RWPE1 (cell line): ENCODE measurements at regions not wholly inside any gene's neighbourhood (a gene's known extent, or its start where the extent isn't known, plus 50 kb on each side); places are given as distances from the start of the nearest gene placed in this dataset.
"Not testable (repeated sequence)": the region's sequence is repeated elsewhere in the genome, so short reads cannot be mapped to it uniquely, and the experiment has no call there.

Source experiments
- CTCF ChIA-PET: fragments of 350-600 bp; sonication (Branson Sonifier 250); formaldehyde crosslinking; extraction: SDS; loops from one replicate; lab custom pipeline; 2021; lab: Yijun Ruan, JAX
- POLR2A ChIA-PET: fragments of 400-600 bp; formaldehyde crosslinking; extraction: SDS; loops from one replicate; lab custom pipeline; 2020; ENCODE audit warnings: antibody characterized with exemption; ENCODE audit not compliant: low non-redundant PET; lab: Yijun Ruan, JAX
- DNase-seq: peaks from one replicate; pipeline ENCODE4 v3.0.0; 2012; ENCODE audit warnings: low spot score
- H3K27ac ChIP-seq: fragments of 450-650 bp; 2 replicates; pipeline ENCODE4 v1.5.1; 2017
- TF ChIP-seq, protein P1 (sequence below): fragments of 450-650 bp; conservative IDR thresholded peaks from 2 replicates; pipeline ENCODE4 v1.5.1; 2017; ENCODE audit warnings: low read depth, mild to moderate bottlenecking

GRCh38 chr1:90356991-90357390, 360.1 kb downstream of the BARHL2 start:
- CTCF ChIA-PET: interaction anchor here (0.7 kb wide), 1 partner anchor 61 kb away, joined by 4 read pairs; no protein-coding TSS in a partner anchor
- POLR2A ChIA-PET: no interaction called here

GRCh38 chr1:90356101-90356500, 361.0 kb downstream of the BARHL2 start:
- no peak for DNase-seq
- TF ChIP-seq, protein P1, sequence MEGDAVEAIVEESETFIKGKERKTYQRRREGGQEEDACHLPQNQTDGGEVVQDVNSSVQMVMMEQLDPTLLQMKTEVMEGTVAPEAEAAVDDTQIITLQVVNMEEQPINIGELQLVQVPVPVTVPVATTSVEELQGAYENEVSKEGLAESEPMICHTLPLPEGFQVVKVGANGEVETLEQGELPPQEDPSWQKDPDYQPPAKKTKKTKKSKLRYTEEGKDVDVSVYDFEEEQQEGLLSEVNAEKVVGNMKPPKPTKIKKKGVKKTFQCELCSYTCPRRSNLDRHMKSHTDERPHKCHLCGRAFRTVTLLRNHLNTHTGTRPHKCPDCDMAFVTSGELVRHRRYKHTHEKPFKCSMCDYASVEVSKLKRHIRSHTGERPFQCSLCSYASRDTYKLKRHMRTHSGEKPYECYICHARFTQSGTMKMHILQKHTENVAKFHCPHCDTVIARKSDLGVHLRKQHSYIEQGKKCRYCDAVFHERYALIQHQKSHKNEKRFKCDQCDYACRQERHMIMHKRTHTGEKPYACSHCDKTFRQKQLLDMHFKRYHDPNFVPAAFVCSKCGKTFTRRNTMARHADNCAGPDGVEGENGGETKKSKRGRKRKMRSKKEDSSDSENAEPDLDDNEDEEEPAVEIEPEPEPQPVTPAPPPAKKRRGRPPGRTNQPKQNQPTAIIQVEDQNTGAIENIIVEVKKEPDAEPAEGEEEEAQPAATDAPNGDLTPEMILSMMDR: no peak
- POLR2A ChIA-PET: no interaction called here

More at GRCh38 chr1:90356991-90357390, 360.1 kb downstream of the BARHL2 start:
- no peak overlapping the region for H3K27ac ChIP-seq
- no peak for DNase-seq
- TF ChIP-seq, protein P1: no peak

DNA sequence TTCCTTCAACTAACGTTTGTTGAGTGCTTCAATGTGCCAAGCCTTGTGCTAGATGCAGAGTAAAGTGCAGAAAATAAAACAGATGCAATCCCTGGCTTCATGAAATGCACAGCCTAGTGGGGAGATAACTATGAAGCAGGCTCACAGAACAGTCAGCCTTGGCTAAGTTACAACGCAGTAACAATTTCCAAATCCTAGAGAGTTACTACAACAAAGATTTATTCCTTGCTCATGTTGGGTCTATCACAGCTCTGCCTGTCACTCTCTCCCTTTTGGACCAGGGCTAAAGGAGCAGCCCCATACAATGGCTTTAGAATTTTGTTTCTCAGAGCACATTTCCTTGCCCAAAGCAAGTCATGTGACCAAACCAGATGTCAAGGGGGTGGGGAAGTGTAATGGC, 359.8 kb downstream of the ZNF326 start:
- ChIA-PET POLR2A (no interaction called here), CTCF (no interaction called here)
- H3K27ac ChIP-seq: no peak overlapping the region
- TF ChIP-seq, protein P1: no peak
- DNase-seq: no peak

More at GRCh38 chr1:90356101-90356500, 361.0 kb downstream of the BARHL2 start:
- no peak overlapping the region for H3K27ac ChIP-seq
- CTCF ChIA-PET: no interaction called here

- TF ChIP-seq, protein P1: no peak
- no peak overlapping the region for H3K27ac ChIP-seq
- CTCF ChIA-PET: no interaction called here
- POLR2A ChIA-PET: no interaction called here
- no peak for DNase-seq
These were observed 356.1 kb downstream of the ZNF326 start for GRCh38 chr1:90351019-90351418.

DNA sequence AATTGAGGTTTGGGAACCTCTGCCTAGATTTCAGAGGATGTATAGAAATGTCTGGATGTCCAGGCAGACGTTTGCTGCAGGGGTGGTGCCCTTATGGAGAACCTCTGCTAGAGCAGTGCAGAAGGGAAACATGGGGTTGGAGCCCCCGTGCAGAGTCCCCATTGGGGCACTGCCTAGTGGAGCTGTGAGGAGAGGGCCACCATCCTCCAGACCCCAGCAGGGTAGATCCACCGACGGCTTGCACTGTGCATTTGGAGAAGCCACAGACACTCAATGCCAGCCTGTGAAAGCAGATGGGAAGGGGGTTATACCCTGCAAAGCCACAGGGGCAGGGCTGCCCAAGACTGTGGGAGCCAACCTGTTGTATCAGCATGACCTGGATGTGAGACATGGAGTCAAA, 354.6 kb downstream of the ZNF326 start:
- POLR2A ChIA-PET: no interaction called here
- no peak overlapping the region for H3K27ac ChIP-seq
- DNase-seq: no peak
- TF ChIP-seq, protein P1: no peak
- CTCF ChIA-PET: no interaction called here

DNA sequence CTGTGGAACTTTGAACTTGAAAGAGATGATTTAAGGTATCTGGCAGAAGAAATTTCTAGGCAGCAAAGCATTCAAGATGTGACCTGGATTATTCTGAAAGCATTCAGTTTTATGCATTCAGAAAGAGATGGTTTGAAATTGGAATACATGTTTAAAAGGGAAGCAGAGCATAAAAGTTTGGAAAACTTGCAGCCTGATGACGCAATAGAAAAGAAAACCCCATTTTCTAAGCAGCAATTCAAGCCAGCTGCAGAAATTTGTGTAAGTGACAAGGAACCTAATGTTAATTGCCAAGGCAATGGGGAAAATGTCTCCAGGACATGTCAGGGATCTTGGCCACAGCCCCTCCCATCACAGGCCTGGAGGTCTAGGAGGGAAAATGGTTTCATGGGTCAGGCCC, 354.0 kb downstream of the ZNF326 start:
- H3K27ac ChIP-seq: no peak overlapping the region
- CTCF ChIA-PET: interaction anchor here (0.6 kb wide), 1 partner anchor 71 kb away, joined by 4 read pairs; no protein-coding TSS in a partner anchor
- no peak for DNase-seq
- POLR2A ChIA-PET: no interaction called here
- TF ChIP-seq, protein P1: no peak

- CTCF ChIA-PET: interaction anchor here (0.6 kb wide), 1 partner anchor 72 kb away, joined by 4 read pairs; no protein-coding TSS in a partner anchor
- POLR2A ChIA-PET: not testable (repeated sequence)
These were observed 353.5 kb downstream of the ZNF326 start for GRCh38 chr1:90348459-90348858.

More at GRCh38 chr1:90348459-90348858, 353.5 kb downstream of the ZNF326 start:
- not testable (repeated sequence) for H3K27ac ChIP-seq, DNase-seq
